ENCODE measurements at regions not wholly inside any gene's neighbourhood (a gene's known extent, or its start where the extent isn't known, plus 50 kb on each side); places are given as distances from the start of the nearest gene placed in this dataset.

GRCh38 chr15:62593681-62594399 lies 428.8 kb upstream of the C2CD4B start:
- DNase-seq: no peak

GRCh38 chr15:62598217-62598616 lies 433.1 kb upstream of the C2CD4B start:
- DNase-seq: no peak

- DNase-seq: no peak
Observed at GRCh38 chr15:62599791-62600777, 435.0 kb upstream of the C2CD4B start.

GRCh38 chr15:62601777-62602545 lies 436.9 kb upstream of the C2CD4B start:
- DNase-seq: no peak

- no peak for DNase-seq
Observed at GRCh38 chr15:62603742-62604141, 438.7 kb upstream of the C2CD4B start.

GRCh38 chr15:62605282-62605681 lies 437.3 kb upstream of the TPM1 start:
- DNase-seq: no peak

GRCh38 chr15:62606376-62607113 lies 436.0 kb upstream of the TPM1 start:
- no peak for DNase-seq

- DNase-seq: no peak
Observed at GRCh38 chr15:62607114-62607462, 435.5 kb upstream of the TPM1 start.

GRCh38 chr15:62607643-62608042 lies 434.9 kb upstream of the TPM1 start:
- DNase-seq: no peak

- no peak for DNase-seq
Observed at GRCh38 chr15:62608369-62608768, 434.2 kb upstream of the TPM1 start.

GRCh38 chr15:62610265-62610869 lies 432.2 kb upstream of the TPM1 start:
- no peak for DNase-seq

GRCh38 chr15:62611002-62611401 lies 431.5 kb upstream of the TPM1 start:
- no peak for DNase-seq

- no peak for DNase-seq
Observed at GRCh38 chr15:62612183-62612733, 430.3 kb upstream of the TPM1 start.

GRCh38 chr15:62612771-62613170 lies 429.8 kb upstream of the TPM1 start:
- no peak for DNase-seq

- no peak for DNase-seq
Observed at GRCh38 chr15:62616746-62617145, 425.8 kb upstream of the TPM1 start.

GRCh38 chr15:62617741-62618140 lies 424.8 kb upstream of the TPM1 start:
- no peak for DNase-seq

- DNase-seq: no peak
Observed at GRCh38 chr15:62618432-62618831, 424.1 kb upstream of the TPM1 start.

- DNase-seq: no peak
Observed at GRCh38 chr15:62618846-62619504, 423.6 kb upstream of the TPM1 start.

GRCh38 chr15:62619526-62619925 lies 423.0 kb upstream of the TPM1 start:
- no peak for DNase-seq

- no peak for DNase-seq
Observed at GRCh38 chr15:62622775-62623174, 419.8 kb upstream of the TPM1 start.

All from NCI-H446 (cell line).